Transverse colon (tissue), 4 donors: ENCODE measurements at regions not wholly inside any gene's neighbourhood (a gene's known extent, or its start where the extent isn't known, plus 50 kb on each side); places are given as distances from the start of the nearest gene placed in this dataset.

Experiments
- DNase-seq: peaks from one replicate; pipeline ENCODE4 v3.0.0-alpha.2; 2019
- H3K27ac ChIP-seq, 4 donors: fragments of 200-600 bp; sonication (generic); 2 replicates each; pipeline ENCODE4 v1.5.1; 2016 to 2018; ENCODE audit warnings: inconsistent platforms in 4 of 4
- H3K27me3 ChIP-seq: fragments of 200-600 bp; sonication (generic); 2 replicates; pipeline ENCODE4 v1.5.1; 2017; ENCODE audit warnings: inconsistent platforms
- H3K36me3 ChIP-seq, 4 donors: fragments of 200-600 bp; sonication (generic); 2 replicates each; pipeline ENCODE4 v1.5.1; 2017 to 2019; ENCODE audit warnings: inconsistent platforms in 4 of 4
- H3K4me1 ChIP-seq, 4 donors: fragments of 200-600 bp; sonication (generic); 2 replicates each; pipeline ENCODE4 v1.5.1; 2017 to 2020; ENCODE audit warnings: inconsistent platforms in 4 of 4
- H3K4me3 ChIP-seq, 4 donors: fragments of 200-600 bp; sonication (generic); 1 replicate in 1 of 4; 2 replicates in 3 of 4; pipeline versions ENCODE4 v1.5.1 to v1.6.1; 2017 to 2019; ENCODE audit warnings: inconsistent platforms in 4 of 4
- H3K9me3 ChIP-seq, 2 donors: fragments of 200-600 bp; sonication (generic); 2 replicates each; pipeline ENCODE4 v1.5.1; 2017 to 2019; ENCODE audit warnings: inconsistent platforms in 2 of 2
- EP300 ChIP-seq: sonication (generic); formaldehyde crosslinking; IDR thresholded peaks from one replicate; pipeline ENCODE4 v1.6.1; 2017; ENCODE audit warnings: antibody characterized with exemption, low read depth
- POLR2A ChIP-seq: fragments of 450-650 bp; IDR thresholded peaks from one replicate; pipeline ENCODE4 v1.6.1; 2016; ENCODE audit warnings: antibody characterized with exemption, mild to moderate bottlenecking, moderate library complexity
- POLR2AphosphoS5 ChIP-seq, 3 donors: sonication (generic); formaldehyde crosslinking; IDR thresholded peaks; one replicate each; pipeline ENCODE4 v1.6.1; 2016; ENCODE audit warnings: antibody characterized with exemption in 3 of 3
- WGBS, 2 donors: methylation state at CpG; one replicate each; pipeline ENCODE4 v1.1.5; 2018; ENCODE audit warnings: low coverage in 1 of 2; 5-methylcytosine and 5-hydroxymethylcytosine counted together
- in situ Hi-C, 4 donors: fragments of 200-750 bp; cut with MboI; loops; one replicate each; pipeline versions ENCODE4 v1.15.0 to v1.15.1; 2017; ENCODE audit warnings: low sequenced_read_pairs in 3 of 4, low pct_ligation_motif_present in 1 of 4, low pct_unique_long_range_greater_than_20kb in 1 of 4
- intact Hi-C: fragments of 100-400 bp; cut with DNase I; formaldehyde crosslinking; loops from one replicate; pipeline ENCODE4 v1.15.1; 2023; ENCODE audit warnings: low total_unique reads
- TF ChIP-seq, protein P1 (sequence below), 5 experiments: fragments of 200-600 bp in 3 of 5; fragments of 450-650 bp in 2 of 5; sonication (generic) in 3 of 5; IDR thresholded peaks; 1 replicate in 2 of 5; 2 replicates in 3 of 5; pipeline ENCODE4 v1.5.1; 2016 to 2017; ENCODE audit warnings: antibody characterized with exemption in 5 of 5, inconsistent platforms in 3 of 5, mild to moderate bottlenecking in 2 of 5, moderate library complexity in 1 of 5

- no peaks in the 10 kb centered on the region for H3K9me3 ChIP-seq
- no peaks in the 10 kb centered on the region for H3K27me3 ChIP-seq
- 91 to 94% methylated on average over 4 of the region's 4 CpGs for WGBS, 2 donors
- no peak overlapping the region for H3K4me3 ChIP-seq
- intact Hi-C loops (no loop called here), in situ Hi-C loops (no loop called here)
- TF ChIP-seq EP300 = no peak
- TF ChIP-seq, protein P1, sequence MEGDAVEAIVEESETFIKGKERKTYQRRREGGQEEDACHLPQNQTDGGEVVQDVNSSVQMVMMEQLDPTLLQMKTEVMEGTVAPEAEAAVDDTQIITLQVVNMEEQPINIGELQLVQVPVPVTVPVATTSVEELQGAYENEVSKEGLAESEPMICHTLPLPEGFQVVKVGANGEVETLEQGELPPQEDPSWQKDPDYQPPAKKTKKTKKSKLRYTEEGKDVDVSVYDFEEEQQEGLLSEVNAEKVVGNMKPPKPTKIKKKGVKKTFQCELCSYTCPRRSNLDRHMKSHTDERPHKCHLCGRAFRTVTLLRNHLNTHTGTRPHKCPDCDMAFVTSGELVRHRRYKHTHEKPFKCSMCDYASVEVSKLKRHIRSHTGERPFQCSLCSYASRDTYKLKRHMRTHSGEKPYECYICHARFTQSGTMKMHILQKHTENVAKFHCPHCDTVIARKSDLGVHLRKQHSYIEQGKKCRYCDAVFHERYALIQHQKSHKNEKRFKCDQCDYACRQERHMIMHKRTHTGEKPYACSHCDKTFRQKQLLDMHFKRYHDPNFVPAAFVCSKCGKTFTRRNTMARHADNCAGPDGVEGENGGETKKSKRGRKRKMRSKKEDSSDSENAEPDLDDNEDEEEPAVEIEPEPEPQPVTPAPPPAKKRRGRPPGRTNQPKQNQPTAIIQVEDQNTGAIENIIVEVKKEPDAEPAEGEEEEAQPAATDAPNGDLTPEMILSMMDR (IDR thresholded peaks at IDR 0.05) = no peak
- no peak for TF ChIP-seq POLR2AphosphoS5 (IDR thresholded peaks at IDR 0.05)
- no peak for TF ChIP-seq POLR2A
- peaks cover 0 to 9% (median 0%) of the 10 kb centered on the region in 4 donors for H3K4me1 ChIP-seq
- no peaks in the 10 kb centered on the region for H3K36me3 ChIP-seq
- no peak for DNase-seq
- H3K27ac ChIP-seq = no peak overlapping the region
Observed at GRCh38 chr7:47693216-47693615, 111.3 kb upstream of the TNS3 start.

GRCh38 chr7:47691988-47692387, 110.1 kb upstream of the TNS3 start:
- Histone ChIP-seq H3K27ac (peak overlapping the region; percentile 19 to 45 (median 26)), H3K27me3 (no peaks in the 10 kb centered on the region), H3K9me3 (no peaks in the 10 kb centered on the region), H3K36me3 (no peaks in the 10 kb centered on the region), H3K4me3 (no peak overlapping the region), H3K4me1 (peaks cover 0 to 9% (median 0%) of the 10 kb centered on the region in 4 donors)
- in situ Hi-C loops = no loop called here
- peak in 1 of 3 donors; percentile 29 for TF ChIP-seq POLR2AphosphoS5 (IDR thresholded peaks at IDR 0.05)
- no peak for TF ChIP-seq POLR2A
- no peak for DNase-seq
- intact Hi-C loops = no loop called here

GRCh38 chr7:47690902-47691558, 109.1 kb upstream of the TNS3 start:
- Histone ChIP-seq H3K27me3 (no peaks in the 10 kb centered on the region), H3K4me1 (peaks cover 0 to 9% (median 0%) of the 10 kb centered on the region in 4 donors), H3K4me3 (no peak overlapping the region), H3K36me3 (no peaks in the 10 kb centered on the region), H3K27ac (peak overlapping the region in 3 of 4 donors; percentile 19 to 45 (median 29)), H3K9me3 (no peaks in the 10 kb centered on the region)
- in situ Hi-C loops (no loop called here), intact Hi-C loops (no loop called here)
- no peak for DNase-seq
- TF ChIP-seq, protein P1 (IDR thresholded peaks at IDR 0.05) = no peak
- peak in 1 of 3 donors; percentile 33 for TF ChIP-seq POLR2AphosphoS5 (IDR thresholded peaks at IDR 0.05)
- WGBS, 2 donors = 35 to 70% methylated on average over 3 of the region's 3 CpGs

- Histone ChIP-seq H3K27me3 (no peaks in the 10 kb centered on the region), H3K36me3 (no peaks in the 10 kb centered on the region), H3K9me3 (no peaks in the 10 kb centered on the region), H3K27ac (no peak overlapping the region), H3K4me3 (no peak overlapping the region), H3K4me1 (peaks cover 0 to 9% (median 0%) of the 10 kb centered on the region in 4 donors)
- in situ Hi-C loops (no loop called here), intact Hi-C loops (no loop called here)
- TF ChIP-seq POLR2AphosphoS5 (IDR thresholded peaks at IDR 0.05) (no peak), POLR2A (no peak), EP300 (no peak)
- TF ChIP-seq, protein P1 (IDR thresholded peaks at IDR 0.05) = no peak
- WGBS, 2 donors = 73 to 76% methylated on average over 4 of the region's 4 CpGs
- no peak for DNase-seq
Observed at GRCh38 chr7:47689558-47689957, 107.6 kb upstream of the TNS3 start.
